ELF-1 (cell line): ENCODE measurements at regions not wholly inside any gene's neighbourhood (a gene's known extent, or its start where the extent isn't known, plus 50 kb on each side); places are given as distances from the start of the nearest gene placed in this dataset.

Experiments used
- DNase-seq: peaks from one replicate; pipeline ENCODE4 v3.0.0-alpha.2; 2016; ENCODE audit warnings: low read depth, low spot score

DNA sequence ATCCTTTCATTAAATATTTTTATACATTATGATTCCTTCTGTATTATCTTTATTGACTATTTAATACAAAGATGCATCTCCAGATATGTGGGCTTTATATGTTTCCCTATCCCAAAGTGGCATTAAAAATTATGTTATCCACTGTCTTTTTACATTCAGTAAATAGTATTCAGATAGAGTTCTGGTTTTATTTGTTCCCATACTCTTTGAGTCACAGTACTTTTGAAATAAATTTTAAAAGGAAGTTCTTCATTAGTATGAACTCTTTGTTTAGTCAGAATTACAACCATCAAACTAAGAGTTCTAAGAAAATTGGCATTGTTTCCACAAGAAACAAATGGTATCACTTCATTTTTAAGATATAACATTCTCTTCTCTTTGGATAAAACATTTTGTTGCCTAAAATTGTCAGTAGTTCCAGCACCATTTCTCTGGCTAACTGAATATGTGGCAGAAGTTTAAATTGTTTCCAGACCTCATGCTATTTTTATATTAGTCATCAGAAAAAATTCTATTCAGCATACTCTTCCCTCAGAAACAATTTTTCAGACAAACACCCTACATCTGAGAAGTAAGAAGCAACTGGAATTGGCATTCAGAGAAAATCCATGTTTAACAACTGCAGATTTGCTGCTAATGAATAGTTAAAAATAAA lies 88.5 kb upstream of the COL5A2 start:
- no peak for DNase-seq

- no peak for DNase-seq
Measured at GRCh38 chr2:189268763-189269162, 89.2 kb upstream of the COL5A2 start.

DNA sequence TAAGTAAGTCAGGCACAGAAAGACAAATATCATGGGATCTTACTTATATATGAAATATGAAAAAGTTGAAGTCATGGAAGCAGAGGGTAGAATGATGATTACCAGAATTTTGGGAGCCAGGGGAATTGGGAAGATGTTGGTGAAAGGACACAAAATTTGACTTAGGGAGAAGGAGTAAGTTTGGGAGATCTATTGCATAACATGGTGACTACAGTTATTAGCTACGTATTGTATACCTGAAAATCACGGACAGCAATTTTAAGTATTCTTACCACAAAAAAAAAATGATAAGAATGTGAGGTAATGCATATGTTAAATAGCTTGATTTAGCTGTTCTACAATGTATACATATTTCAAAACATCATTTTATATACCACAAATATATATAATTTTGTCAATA lies 94.2 kb upstream of the COL5A2 start:
- no peak for DNase-seq

DNA sequence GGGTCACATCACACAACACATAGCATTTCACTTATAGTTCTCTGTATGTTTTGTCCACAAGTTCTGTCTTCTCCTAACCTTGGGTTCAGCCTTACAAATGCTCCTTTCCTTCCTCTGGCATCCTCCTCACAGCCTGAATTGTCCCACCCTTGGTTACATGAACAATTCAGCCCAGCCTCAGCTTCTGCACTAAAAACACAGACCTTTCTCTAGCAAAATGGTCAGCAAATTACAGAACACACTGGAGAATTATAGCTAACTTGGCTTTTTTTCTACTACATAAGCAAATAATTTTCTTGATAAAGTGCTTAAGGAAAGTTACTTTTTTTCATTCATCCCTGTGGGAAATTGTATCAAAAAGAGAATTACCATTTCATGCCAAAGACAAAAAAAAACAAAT lies 94.8 kb upstream of the COL5A2 start:
- no peak for DNase-seq

- DNase-seq, result no peak
Measured at GRCh38 chr2:189276277-189276676, 96.7 kb upstream of the COL5A2 start.

DNA sequence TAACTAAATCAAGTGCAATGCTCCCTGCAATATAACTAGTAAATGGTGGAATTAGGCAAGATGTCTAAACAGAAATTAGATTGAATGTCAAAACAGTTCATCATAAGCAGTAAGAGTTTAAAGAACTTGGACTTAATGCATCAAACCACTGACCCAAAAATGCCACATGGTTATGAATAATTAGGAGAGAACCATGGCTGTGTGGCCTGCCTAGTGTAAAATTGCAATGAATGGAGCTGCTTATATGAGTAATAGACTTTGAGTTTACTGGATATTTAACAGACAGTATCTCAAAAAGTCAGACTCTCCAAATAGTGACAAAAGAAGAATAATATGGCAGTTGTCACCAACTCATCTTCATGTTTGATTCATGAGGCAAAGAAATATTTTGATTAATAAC lies 101.6 kb upstream of the COL5A2 start:
- no peak for DNase-seq

GRCh38 chr2:189285349-189285748 lies 105.8 kb upstream of the COL5A2 start:
- no peak for DNase-seq

DNA sequence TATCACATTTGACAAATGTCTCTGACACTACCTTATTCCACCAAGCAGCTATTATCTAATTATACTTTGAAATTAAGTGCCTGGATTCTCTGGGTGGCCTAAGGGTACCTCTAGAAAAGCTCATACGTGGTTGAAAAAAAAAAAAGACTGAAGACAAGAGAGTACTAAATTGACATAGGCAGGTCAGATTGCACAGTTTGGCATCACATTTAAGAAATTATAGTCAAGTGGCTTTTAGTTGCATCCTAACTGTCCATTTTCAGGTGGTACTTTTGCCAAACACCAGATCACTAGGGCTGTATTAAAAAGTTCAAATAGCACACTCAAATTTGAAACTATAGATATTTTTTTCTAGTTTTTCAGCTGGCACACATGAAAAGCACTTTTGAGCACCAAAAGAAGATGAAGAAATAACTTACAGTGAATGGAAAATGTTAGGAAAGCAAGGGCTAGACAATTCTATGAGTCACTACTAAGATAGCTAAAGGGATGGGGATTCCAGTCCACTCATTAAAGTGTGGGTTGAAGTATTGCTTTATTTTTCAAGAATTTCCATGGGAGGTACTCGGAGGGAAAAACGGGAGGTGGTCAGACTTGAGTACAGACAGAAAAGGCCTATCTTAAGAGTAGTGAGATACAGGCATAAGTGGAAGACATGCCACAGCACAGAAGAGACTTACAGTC lies 106.5 kb upstream of the COL5A2 start:
- DNase-seq, result peak; percentile 9

DNA sequence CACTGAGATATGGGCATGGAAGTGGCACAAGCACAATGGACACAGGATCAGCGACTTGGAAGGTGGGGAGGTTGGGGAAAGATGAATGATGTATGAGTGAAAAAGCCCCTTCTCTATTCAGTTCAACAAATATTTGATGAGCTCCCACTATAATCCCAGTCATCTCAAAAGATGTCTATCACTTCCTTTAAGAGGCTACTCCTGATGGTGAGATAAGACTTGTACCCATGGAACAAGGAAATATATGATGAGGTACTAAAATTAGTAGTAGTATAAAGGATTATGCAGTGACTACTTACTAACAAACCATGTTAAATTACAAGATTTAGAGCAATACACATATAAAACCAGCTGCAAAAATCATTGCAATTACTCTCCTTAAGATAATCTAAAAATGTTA lies 107.8 kb upstream of the COL5A2 start:
- no peak for DNase-seq

GRCh38 chr2:189287982-189288521 lies 108.5 kb upstream of the COL5A2 start:
- DNase-seq, result peak; percentile 20

DNA sequence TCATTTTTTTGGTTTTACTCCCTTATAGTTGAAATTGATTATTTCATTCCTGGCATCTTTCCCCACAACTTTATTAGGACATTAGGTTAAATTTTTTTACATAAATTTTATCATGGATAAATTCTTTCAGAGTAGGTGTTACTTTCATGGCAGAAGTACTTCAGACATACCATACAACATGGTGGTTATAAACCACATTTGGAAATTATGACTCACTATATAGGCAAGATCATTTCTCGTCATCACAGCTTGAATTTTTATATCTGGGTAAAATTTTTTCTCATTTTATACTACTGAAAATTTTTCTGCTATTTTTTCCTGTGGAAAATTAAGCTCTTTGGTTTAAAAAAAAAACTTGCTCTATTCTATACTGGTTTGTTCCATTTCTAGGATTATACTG lies 111.9 kb upstream of the COL5A2 start:
- DNase-seq, result no peak

DNA sequence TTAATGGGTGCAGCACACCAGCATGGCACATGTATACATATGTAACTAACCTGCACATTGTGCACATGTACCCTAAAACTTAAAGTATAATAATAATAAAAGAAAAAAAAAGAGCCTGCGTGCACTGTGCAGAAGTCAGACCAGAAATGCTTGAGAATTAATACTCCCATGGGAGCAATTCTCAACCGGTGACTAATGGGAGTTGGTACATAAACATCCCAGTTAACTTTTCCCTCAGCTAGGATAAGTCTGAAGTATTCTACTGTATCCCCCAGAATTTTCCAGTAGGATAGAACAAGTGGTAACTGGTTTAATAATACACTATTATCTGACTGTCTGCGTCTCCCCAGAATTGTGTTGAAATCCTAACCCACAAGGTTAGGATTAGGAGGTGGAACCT lies 113.6 kb upstream of the COL5A2 start:
- DNase-seq, result no peak

- no peak for DNase-seq
Measured at GRCh38 chr2:189297446-189297845, 117.9 kb upstream of the COL5A2 start.

- DNase-seq, result no peak
Measured at GRCh38 chr2:189298038-189298437, 118.5 kb upstream of the COL5A2 start.

- DNase-seq, result no peak
Measured at GRCh38 chr2:189298481-189298880, 118.9 kb upstream of the COL5A2 start.

- DNase-seq, result no peak
Measured at GRCh38 chr2:189299974-189300373, 120.4 kb upstream of the COL5A2 start.

GRCh38 chr2:189300916-189301315 lies 121.4 kb upstream of the COL5A2 start:
- no peak for DNase-seq

GRCh38 chr2:189302274-189302948 lies 122.8 kb upstream of the COL5A2 start:
- DNase-seq, result no peak

GRCh38 chr2:189304360-189304759 lies 124.8 kb upstream of the COL5A2 start:
- DNase-seq, result no peak

- DNase-seq, result no peak
Measured at GRCh38 chr2:189305291-189305943, 125.9 kb upstream of the COL5A2 start.

GRCh38 chr2:189306525-189306924 lies 127.0 kb upstream of the COL5A2 start:
- no peak for DNase-seq
